SK-N-SH (cell line): ENCODE measurements at regions not wholly inside any gene's neighbourhood (a gene's known extent, or its start where the extent isn't known, plus 50 kb on each side); places are given as distances from the start of the nearest gene placed in this dataset.
"Not testable (repeated sequence)": the region's sequence is repeated elsewhere in the genome, so short reads cannot be mapped to it uniquely, and the experiment has no call there.

ENCODE experiments used
- CTCF ChIA-PET: fragments of 300-600, 350-600 bp; formaldehyde crosslinking; extraction: SDS; loops from one replicate; lab custom pipeline; 2021; lab: Yijun Ruan, JAX
- POLR2A ChIA-PET: fragments of 350-600 bp; sonication (Branson Sonifier 250); formaldehyde crosslinking; extraction: SDS; loops from one replicate; lab custom pipeline; 2020; ENCODE audit warnings: antibody characterized with exemption, inconsistent platforms; lab: Yijun Ruan, JAX
- DNase-seq: peaks from one replicate; pipeline ENCODE4 v3.0.0; 2012
- H2AFZ ChIP-seq: fragments of 200-600 bp; sonication (generic); 2 replicates; pipeline ENCODE4 v1.8.1; 2016; ENCODE audit warnings: antibody characterized with exemption, mild to moderate bottlenecking, low read depth
- H3F3A ChIP-seq: fragments of 200-600 bp; sonication (generic); replicated peaks from 2 replicates; pipeline ENCODE3; 2016; ENCODE audit warnings: antibody characterized with exemption, mild to moderate bottlenecking; ENCODE audit not compliant: insufficient read depth
- H3K27ac ChIP-seq, 2 experiments: fragments of 200-500 bp in 1 of 2; fragments of 200-600 bp in 1 of 2; sonication (Bioruptor generic) in 1 of 2; sonication (generic), shearing (Covaris generic) in 1 of 2; 2 replicates each; pipeline versions ENCODE4 v1.5.1 to v1.6.1; 2014 to 2016; ENCODE audit warnings: low read depth in 2 of 2, inconsistent platforms in 1 of 2, low read length in 1 of 2, mild to moderate bottlenecking in 1 of 2, mixed read lengths in 1 of 2
- H3K27me3 ChIP-seq: fragments of 200-600 bp; sonication (generic), shearing (Covaris generic); 2 replicates; pipeline ENCODE4 v1.6.1; 2016; ENCODE audit warnings: mixed run types; ENCODE audit not compliant: insufficient read depth
- H3K36me3 ChIP-seq, 2 experiments: fragments of 200-500 bp in 1 of 2; fragments of 200-600 bp in 1 of 2; sonication (Bioruptor generic) in 1 of 2; sonication (generic) in 1 of 2; replicated peaks in 1 of 2; 2 replicates each; pipeline versions ENCODE3 to v1.5.1; 2014 to 2016; ENCODE audit warnings: low read length in 1 of 2, mild to moderate bottlenecking in 1 of 2; ENCODE audit not compliant: insufficient read depth in 2 of 2, control insufficient read depth in 1 of 2
- H3K4me1 ChIP-seq, 2 experiments: fragments of 200-500 bp in 1 of 2; fragments of 200-600 bp in 1 of 2; sonication (Bioruptor generic) in 1 of 2; sonication (generic), shearing (Covaris generic) in 1 of 2; 2 replicates each; pipeline versions ENCODE4 v1.5.1 to v1.6.1; 2014 to 2016; ENCODE audit warnings: low read depth in 1 of 2, low read length in 1 of 2, mixed run types in 1 of 2; ENCODE audit not compliant: insufficient read depth in 2 of 2, control insufficient read depth in 1 of 2
- H3K4me2 ChIP-seq: fragments of 200-600 bp; sonication (generic), shearing (Covaris generic); 2 replicates; pipeline ENCODE4 v1.6.1; 2017; ENCODE audit warnings: mixed run types
- H3K4me3 ChIP-seq, 2 experiments: fragments of 200-500 bp in 1 of 2; fragments of 200-600 bp in 1 of 2; sonication (Bioruptor generic) in 1 of 2; sonication (generic), shearing (Covaris generic) in 1 of 2; 2 replicates each; pipeline versions ENCODE4 v1.5.1 to v1.8.1; 2014 to 2016; ENCODE audit warnings: low read depth in 2 of 2, inconsistent platforms in 1 of 2, low read length in 1 of 2, mild to moderate bottlenecking in 1 of 2, mixed read lengths in 1 of 2, moderate library complexity in 1 of 2
- H3K79me2 ChIP-seq: fragments of 200-600 bp; sonication (generic); 2 replicates; pipeline ENCODE4 v1.8.1; 2017; ENCODE audit warnings: mild to moderate bottlenecking; ENCODE audit not compliant: insufficient read depth
- H3K9ac ChIP-seq: fragments of 200-600 bp; sonication (generic); 2 replicates; pipeline ENCODE4 v1.6.1; 2017; ENCODE audit warnings: mixed run types
- H3K9me2 ChIP-seq: fragments of 200-600 bp; sonication (generic); 2 replicates; pipeline ENCODE4 v1.6.1; 2017; ENCODE audit warnings: mixed run types
- H3K9me3 ChIP-seq: fragments of 200-600 bp; sonication (generic); 2 replicates; pipeline ENCODE4 v1.6.1; 2017; ENCODE audit warnings: mixed run types, mild to moderate bottlenecking, moderate library complexity
- H4K20me1 ChIP-seq: fragments of 200-600 bp; sonication (generic); 2 replicates; pipeline ENCODE4 v1.6.1; 2017; ENCODE audit warnings: mild to moderate bottlenecking, mixed run types; ENCODE audit not compliant: insufficient read depth
- EZH2phosphoT487 ChIP-seq: fragments of 200-600 bp; sonication (generic); IDR thresholded peaks from 2 replicates; pipeline ENCODE4 v1.6.1; 2017; ENCODE audit warnings: low read depth, mixed run types, mild to moderate bottlenecking, antibody characterized with exemption, moderate library complexity, borderline replicate concordance
- FOXJ3 ChIP-seq: sonication (generic); formaldehyde crosslinking; IDR thresholded peaks from 2 replicates; pipeline ENCODE4 v1.5.1; 2020; ENCODE audit warnings: mild to moderate bottlenecking, missing genetic modification reagents
- GATA2 ChIP-seq: sonication (generic); formaldehyde crosslinking; IDR thresholded peaks from 2 replicates; pipeline ENCODE4 v1.5.0; 2020; ENCODE audit warnings: mild to moderate bottlenecking, missing genetic modification reagents
- NFIC ChIP-seq: IDR thresholded peaks from 2 replicates; pipeline ENCODE4 v1.4.0; 2012; ENCODE audit warnings: borderline replicate concordance
- RXRA ChIP-seq: IDR thresholded peaks from 2 replicates; pipeline ENCODE4 v1.4.0; 2012; ENCODE audit warnings: low read depth, mild to moderate bottlenecking, borderline replicate concordance
- SMC3 ChIP-seq: IDR thresholded peaks from 2 replicates; pipeline ENCODE4 v1.6.1; 2012; ENCODE audit warnings: low read depth, low read length, improper control_type of control experiment
- TEAD4 ChIP-seq: IDR thresholded peaks from 2 replicates; pipeline ENCODE4 v1.4.0; 2012; ENCODE audit warnings: mild to moderate bottlenecking, borderline replicate concordance; ENCODE audit not compliant: insufficient read depth
- WGBS: methylation state at CpG from one replicate; pipeline ENCODE4 v1.1.6; 2017; ENCODE audit warnings: low lambda C conversion rate; 5-methylcytosine and 5-hydroxymethylcytosine counted together
- TF ChIP-seq, protein P1 (sequence below): IDR thresholded peaks from 2 replicates; pipeline ENCODE4 v1.4.0; 2012; ENCODE audit warnings: low read depth, borderline replicate concordance

DNA sequence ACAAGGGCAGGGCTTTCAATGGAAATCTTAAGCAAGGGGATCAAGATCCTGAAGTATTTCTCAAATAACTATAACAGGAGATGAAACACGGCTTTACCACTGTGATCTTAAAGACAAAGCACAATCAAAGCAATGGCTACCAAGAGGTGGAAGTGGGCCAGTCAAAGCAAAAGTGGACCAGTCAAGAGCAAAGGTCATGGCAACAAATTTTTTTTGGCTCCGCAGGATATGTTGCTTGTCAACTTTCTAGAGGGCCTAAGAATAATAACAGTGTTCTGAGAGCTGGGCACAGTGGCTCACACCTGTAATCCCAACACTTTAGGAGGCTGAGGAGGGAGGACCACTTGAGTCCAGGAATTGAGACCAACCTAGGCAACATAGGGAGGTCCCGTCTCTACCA, 54.1 kb downstream of the ILRUN start:
- H4K20me1 ChIP-seq: no peaks in the 10 kb centered on the region
- TF ChIP-seq NFIC (no peak), GATA2 (no peak), FOXJ3 (no peak), SMC3 (no peak), TEAD4 (no peak), EZH2phosphoT487 (no peak), RXRA (no peak)
- TF ChIP-seq, protein P1, sequence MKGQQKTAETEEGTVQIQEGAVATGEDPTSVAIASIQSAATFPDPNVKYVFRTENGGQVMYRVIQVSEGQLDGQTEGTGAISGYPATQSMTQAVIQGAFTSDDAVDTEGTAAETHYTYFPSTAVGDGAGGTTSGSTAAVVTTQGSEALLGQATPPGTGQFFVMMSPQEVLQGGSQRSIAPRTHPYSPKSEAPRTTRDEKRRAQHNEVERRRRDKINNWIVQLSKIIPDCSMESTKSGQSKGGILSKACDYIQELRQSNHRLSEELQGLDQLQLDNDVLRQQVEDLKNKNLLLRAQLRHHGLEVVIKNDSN: no peak
- ChIA-PET POLR2A (no interaction called here), CTCF (no interaction called here)
- no peak overlapping the region for H3K9ac ChIP-seq
- no peak overlapping the region for H2AFZ ChIP-seq
- WGBS: 93% methylated on average over 3 of the region's 3 CpGs
- no peaks in the 10 kb centered on the region for H3K9me2 ChIP-seq
- H3K9me3 ChIP-seq: no peaks in the 10 kb centered on the region
- no peak overlapping the region for H3K27ac ChIP-seq
- peaks cover 11% of the 10 kb centered on the region for H3F3A ChIP-seq
- H3K4me1 ChIP-seq: no peaks in the 10 kb centered on the region
- no peak overlapping the region for H3K4me2 ChIP-seq
- H3K36me3 ChIP-seq: peaks cover 11 to 14% of the 10 kb centered on the region in 2 experiments
- peaks cover 33% of the 10 kb centered on the region; the same call in 1 of the 2 replicates for H3K79me2 ChIP-seq
- H3K4me3 ChIP-seq: no peak overlapping the region
- no peak for DNase-seq
- no peaks in the 10 kb centered on the region for H3K27me3 ChIP-seq

DNA sequence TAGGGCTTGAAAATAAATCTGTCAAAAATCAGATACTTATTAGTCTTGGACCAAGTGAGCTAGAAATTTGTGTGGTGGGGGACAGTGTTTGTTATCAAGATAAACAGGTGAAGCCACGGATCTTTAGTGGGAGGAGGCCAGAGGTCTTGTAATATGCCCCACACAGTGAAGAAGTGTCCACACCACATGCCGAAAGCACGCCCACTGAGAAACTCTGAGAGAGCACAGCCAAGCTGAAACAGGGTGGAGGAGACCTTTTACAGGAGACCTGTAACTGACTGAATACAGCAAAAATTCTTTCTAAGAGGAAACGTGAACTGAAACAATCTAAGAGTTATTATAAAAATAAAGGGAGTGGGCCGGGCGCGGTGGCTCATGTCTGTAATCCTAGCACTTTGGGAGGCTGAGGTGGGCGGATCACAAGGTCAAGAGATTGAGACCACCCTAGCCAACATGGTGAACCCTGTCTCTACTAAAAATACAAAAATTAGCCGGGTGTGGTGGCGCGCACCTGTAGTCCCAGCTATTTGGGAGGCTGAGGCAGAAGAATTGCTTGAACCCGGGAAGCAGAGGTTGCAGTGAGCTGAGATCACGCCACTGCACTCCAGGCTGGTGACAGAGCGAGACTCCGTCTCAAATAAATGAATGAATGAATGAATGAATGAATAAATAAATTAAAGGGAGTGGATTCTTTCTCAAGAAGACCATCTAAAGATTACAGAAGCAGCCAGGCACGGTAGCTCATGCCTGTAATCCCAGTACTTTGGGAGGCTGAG, 56.3 kb downstream of the ILRUN start:
- H3K27ac ChIP-seq, DNase-seq, H3K36me3 ChIP-seq, H2AFZ ChIP-seq, H4K20me1 ChIP-seq, H3K9me3 ChIP-seq, H3K4me3 ChIP-seq, H3F3A ChIP-seq, H3K4me2 ChIP-seq, H3K4me1 ChIP-seq, H3K9me2 ChIP-seq, H3K27me3 ChIP-seq, H3K9ac ChIP-seq, POLR2A ChIA-PET: not testable (repeated sequence)
- peaks cover 22% of the 10 kb centered on the region; the same call in 1 of the 2 replicates for H3K79me2 ChIP-seq
- CTCF ChIA-PET: interaction anchor here (0.7 to 1.3 kb wide), 2 partner anchors 10 to 444 kb away, joined by 3 to 4 read pairs; no protein-coding TSS in a partner anchor
- 93% methylated on average over 16 of the region's 16 CpGs for WGBS

DNA sequence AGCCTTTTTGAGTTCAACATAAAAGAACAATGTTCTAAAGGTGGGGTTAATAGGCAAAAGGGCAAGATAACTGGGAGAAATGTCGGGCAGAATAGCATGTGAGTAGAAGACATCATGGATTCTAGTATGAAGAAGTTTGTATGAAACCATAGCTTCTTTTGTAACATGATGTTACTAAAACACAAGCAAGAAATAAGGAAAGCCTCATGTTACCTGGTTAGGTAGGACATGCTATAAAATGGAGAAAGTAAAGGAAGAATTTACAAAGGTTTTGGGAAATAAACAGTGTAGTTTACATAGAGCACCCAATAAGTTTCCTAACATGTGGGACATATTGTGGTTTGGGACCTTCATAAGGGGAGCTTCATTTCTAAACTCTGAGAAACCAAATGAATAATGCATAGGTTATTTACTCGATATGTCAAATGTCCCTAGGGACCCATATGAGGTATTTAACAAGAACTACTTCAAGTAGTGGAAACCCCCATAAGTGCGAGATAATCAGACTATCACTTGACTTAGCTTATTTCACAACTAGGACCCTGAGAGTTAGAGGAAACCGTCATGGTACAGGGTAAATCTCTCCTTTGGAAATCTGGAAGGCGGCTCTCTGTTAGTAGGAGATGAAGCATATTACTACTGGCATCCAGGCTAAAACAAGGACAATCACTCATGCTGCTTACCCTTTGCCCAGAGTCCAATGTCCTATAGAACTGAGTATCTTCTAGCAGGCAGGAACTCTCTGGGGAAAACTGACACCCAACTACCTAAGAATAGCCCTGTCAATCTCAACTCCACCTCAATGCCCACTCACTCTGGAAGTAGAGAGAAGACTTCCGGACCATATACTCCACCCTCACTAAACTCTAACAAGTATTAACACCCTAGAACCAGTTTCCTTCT, 57.5 kb downstream of the ILRUN start:
- H3K9ac ChIP-seq: no peak overlapping the region
- no peaks in the 10 kb centered on the region for H4K20me1 ChIP-seq
- no peak for DNase-seq
- H2AFZ ChIP-seq: no peak overlapping the region
- CTCF ChIA-PET: interaction anchor here (0.6 to 1.3 kb wide), 4 partner anchors 8 to 442 kb away, joined by 3 to 4 read pairs (median 3); no protein-coding TSS in a partner anchor
- H3K4me2 ChIP-seq: no peak overlapping the region
- POLR2A ChIA-PET: no interaction called here
- TF ChIP-seq TEAD4: no peak
- no peak for TF ChIP-seq SMC3
- H3K9me3 ChIP-seq: no peaks in the 10 kb centered on the region
- 95% methylated on average over 6 of the region's 6 CpGs for WGBS
- H3K36me3 ChIP-seq: no peaks in the 10 kb centered on the region
- H3F3A ChIP-seq: no peaks in the 10 kb centered on the region
- H3K27me3 ChIP-seq: no peaks in the 10 kb centered on the region
- H3K9me2 ChIP-seq: no peaks in the 10 kb centered on the region
- peaks cover 27% of the 10 kb centered on the region; the same call in 1 of the 2 replicates for H3K79me2 ChIP-seq
- H3K27ac ChIP-seq: no peak overlapping the region
- no peak overlapping the region for H3K4me3 ChIP-seq
- H3K4me1 ChIP-seq: no peaks in the 10 kb centered on the region
